Stimulated activated CD8-positive, alpha-beta memory T cell treated with anti-CD3 and anti-CD28 coated beads, Interleukin-7, amount 100 ng/mL, for 4 hours (primary cell): ENCODE measurements at regions not wholly inside any gene's neighbourhood (a gene's known extent, or its start where the extent isn't known, plus 50 kb on each side); places are given as distances from the start of the nearest gene placed in this dataset.
"Not testable (repeated sequence)": the region's sequence is repeated elsewhere in the genome, so short reads cannot be mapped to it uniquely, and the experiment has no call there.

Experiments used
- DNase-seq, 2 donors: peaks; one replicate each; pipeline ENCODE4 v3.0.0-alpha.2; 2020; ENCODE audit warnings: low read depth in 2 of 2

- not testable (repeated sequence) for DNase-seq
These were observed 824.7 kb downstream of the LRRTM4 start for GRCh38 chr2:76697439-76697838.

GRCh38 chr2:76692908-76693307 is 829.3 kb downstream of the LRRTM4 start:
- DNase-seq, result no peak

GRCh38 chr2:76688732-76689131 is 833.4 kb downstream of the LRRTM4 start:
- DNase-seq, result no peak

- no peak for DNase-seq
These were observed 834.3 kb downstream of the LRRTM4 start for GRCh38 chr2:76687923-76688322.

- no peak for DNase-seq
These were observed 837.4 kb downstream of the LRRTM4 start for GRCh38 chr2:76684756-76685155.

GRCh38 chr2:76679025-76679396 is 843.2 kb downstream of the LRRTM4 start:
- DNase-seq, result no peak

GRCh38 chr2:76678383-76679024 is 843.7 kb downstream of the LRRTM4 start:
- no peak for DNase-seq

- no peak for DNase-seq
These were observed 847.0 kb downstream of the LRRTM4 start for GRCh38 chr2:76675212-76675611.

GRCh38 chr2:76672798-76673197 is 849.4 kb downstream of the LRRTM4 start:
- DNase-seq, result no peak

- DNase-seq, result no peak
These were observed 852.2 kb downstream of the LRRTM4 start for GRCh38 chr2:76669966-76670465.

- no peak for DNase-seq
These were observed 853.9 kb downstream of the LRRTM4 start for GRCh38 chr2:76668279-76668678.

GRCh38 chr2:76667821-76668271 is 854.3 kb downstream of the LRRTM4 start:
- no peak for DNase-seq

- no peak for DNase-seq
These were observed 880.0 kb downstream of the LRRTM4 start for GRCh38 chr2:76642129-76642528.

GRCh38 chr2:76641506-76641905 is 880.7 kb downstream of the LRRTM4 start:
- DNase-seq, result no peak

GRCh38 chr2:76640905-76641304 is 881.3 kb downstream of the LRRTM4 start:
- no peak for DNase-seq

GRCh38 chr2:76639171-76639680 is 883.0 kb downstream of the LRRTM4 start:
- DNase-seq, result no peak

- no peak for DNase-seq
These were observed 888.8 kb downstream of the LRRTM4 start for GRCh38 chr2:76633276-76633921.

- no peak for DNase-seq
These were observed 897.1 kb downstream of the LRRTM4 start for GRCh38 chr2:76625101-76625500.

- DNase-seq, result no peak
These were observed 902.6 kb upstream of the GCFC2 start for GRCh38 chr2:76613330-76613729.

- DNase-seq, result no peak
These were observed 902.0 kb upstream of the GCFC2 start for GRCh38 chr2:76612764-76613163.

- DNase-seq, result no peak
These were observed 899.7 kb upstream of the GCFC2 start for GRCh38 chr2:76610451-76610850.

GRCh38 chr2:76599732-76600368 is 889.1 kb upstream of the GCFC2 start:
- DNase-seq, result no peak

GRCh38 chr2:76584474-76584873 is 873.8 kb upstream of the GCFC2 start:
- no peak for DNase-seq
